GM18858 (cell line): ENCODE measurements at regions not wholly inside any gene's neighbourhood (a gene's known extent, or its start where the extent isn't known, plus 50 kb on each side); places are given as distances from the start of the nearest gene placed in this dataset.

Experiments used
- ATAC-seq: cut with Tn5 transposase; IDR thresholded peaks from one replicate; pipeline ENCODE4 v1.9.1; 2021; ENCODE audit not compliant: unreplicated experiment

DNA sequence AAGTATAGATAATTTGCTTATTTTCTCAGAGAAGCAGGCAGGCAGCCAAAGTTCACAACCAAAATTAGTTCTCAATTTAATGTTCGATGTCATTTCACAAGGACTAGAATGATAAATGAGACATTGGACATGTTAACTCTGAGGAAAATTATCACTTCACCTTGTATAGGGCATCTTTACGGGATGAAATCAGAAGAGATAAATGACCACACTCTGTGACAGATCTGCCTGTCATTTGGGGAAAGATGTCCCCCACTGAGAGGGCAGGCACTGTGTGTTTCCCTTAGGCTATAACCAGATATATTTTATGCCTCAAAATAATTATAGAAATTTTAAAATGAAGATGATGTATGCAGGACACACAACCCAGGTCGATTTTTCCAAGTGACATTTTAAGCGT lies 642.9 kb downstream of the BRINP3 start:
- ATAC-seq: no peak

DNA sequence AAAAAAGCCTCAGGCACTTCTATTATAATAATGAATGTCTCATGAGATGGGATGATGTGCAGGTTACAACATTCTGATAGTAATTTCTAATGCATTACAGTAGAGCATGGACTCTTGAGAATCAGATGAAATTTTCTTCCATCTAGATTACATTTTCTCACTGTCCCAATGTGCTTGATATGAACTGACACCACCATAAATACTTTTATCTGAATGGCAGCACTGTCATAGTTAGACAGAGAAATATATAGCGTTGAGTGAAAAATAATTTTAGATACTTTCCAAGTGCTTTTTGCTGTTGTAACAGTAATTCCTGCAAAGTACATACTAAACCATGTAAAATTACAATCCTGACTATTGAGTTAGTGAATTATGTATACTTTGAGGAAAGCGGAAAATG lies 630.1 kb downstream of the BRINP3 start:
- no peak for ATAC-seq

DNA sequence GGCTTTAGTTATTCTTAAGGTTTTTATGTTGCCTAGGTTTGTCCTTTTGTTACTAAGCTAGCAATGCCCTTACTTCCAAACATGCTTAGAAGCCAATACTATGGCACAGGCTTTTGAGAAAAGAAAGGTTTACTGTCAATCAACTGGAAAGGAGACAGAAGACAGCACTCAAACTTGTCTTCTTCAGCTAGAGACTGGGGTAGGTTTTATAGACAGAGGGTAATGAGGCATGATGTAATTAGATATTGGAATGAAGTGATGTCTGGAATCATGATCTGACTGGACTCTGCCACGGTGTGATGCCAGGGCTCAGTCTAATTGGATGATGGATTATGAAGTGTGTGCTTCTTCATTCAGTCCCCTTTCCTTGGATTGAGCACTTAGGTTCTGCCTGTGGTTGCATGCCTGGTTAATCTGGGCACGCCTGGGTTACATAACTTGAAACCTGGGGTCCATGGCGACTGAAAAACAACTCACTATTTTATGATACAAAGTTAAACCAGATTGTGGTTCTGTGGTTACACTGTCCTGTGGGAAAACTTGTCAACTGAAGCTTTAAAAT lies 625.8 kb downstream of the BRINP3 start:
- ATAC-seq: no peak

DNA sequence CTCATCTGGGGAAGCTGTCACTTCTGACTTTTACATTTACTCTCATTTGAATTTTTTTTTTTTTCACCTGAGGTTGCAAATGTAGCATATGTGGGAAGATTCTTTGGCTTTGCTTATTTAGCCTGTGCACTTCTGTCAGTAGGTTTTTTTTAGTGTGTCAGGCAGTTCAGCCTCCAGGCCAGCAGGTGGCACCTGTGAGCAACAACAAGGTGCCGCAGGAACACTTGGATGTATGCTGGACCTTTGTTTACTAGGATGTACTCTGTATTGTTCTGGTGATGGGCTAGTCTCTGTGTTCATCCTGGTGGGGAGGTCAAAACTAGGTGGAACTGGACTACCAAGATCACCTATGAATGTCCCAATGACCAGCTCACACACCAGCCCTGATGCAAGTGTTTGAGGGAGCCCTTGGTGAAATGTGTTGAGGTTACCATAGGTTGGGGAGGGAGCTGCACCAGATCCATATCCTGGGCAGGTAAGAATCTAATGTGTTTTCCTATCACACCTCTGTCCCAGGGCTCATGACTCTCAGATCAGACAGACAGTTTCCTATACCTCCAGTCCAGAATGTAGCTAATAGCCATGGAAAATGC lies 618.2 kb downstream of the BRINP3 start:
- ATAC-seq: peak; percentile 87

DNA sequence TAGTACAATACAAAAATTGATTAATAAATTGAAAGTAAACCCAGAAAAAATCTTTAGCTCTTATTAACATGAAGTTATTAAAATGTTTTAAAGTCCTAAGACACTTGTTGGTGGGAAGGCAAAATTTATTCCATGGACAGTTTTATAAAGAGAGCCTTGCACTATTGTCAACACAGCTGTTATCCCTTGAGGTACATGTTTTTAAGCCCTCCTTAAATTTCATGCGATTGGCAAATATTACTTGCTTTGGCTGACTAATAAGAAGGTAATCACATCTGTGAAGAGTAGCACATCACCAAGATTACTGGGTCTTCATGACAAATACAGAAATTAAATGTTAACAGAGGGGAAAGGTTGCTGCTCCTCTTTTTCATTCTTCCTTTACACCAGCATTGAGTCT lies 611.1 kb downstream of the BRINP3 start:
- no peak for ATAC-seq

DNA sequence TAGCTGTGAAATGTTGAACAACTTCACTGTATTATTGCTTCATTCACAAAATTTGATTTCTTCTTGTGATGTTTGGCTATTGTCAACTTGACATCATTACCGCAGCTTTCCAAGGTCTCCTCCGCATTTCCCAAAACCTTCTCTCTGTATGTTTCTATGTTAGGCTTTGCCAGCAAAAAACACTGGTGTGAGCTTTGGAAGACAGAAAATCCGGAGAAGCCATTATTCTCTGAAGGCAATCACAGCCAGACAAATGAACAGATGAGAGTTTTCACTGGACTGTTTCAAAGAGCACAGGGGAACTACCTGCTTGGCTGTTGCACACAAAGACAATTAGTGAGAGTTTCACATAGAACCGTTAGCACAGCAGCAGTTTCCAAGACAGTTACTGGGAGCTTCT lies 609.6 kb downstream of the BRINP3 start:
- no peak for ATAC-seq

DNA sequence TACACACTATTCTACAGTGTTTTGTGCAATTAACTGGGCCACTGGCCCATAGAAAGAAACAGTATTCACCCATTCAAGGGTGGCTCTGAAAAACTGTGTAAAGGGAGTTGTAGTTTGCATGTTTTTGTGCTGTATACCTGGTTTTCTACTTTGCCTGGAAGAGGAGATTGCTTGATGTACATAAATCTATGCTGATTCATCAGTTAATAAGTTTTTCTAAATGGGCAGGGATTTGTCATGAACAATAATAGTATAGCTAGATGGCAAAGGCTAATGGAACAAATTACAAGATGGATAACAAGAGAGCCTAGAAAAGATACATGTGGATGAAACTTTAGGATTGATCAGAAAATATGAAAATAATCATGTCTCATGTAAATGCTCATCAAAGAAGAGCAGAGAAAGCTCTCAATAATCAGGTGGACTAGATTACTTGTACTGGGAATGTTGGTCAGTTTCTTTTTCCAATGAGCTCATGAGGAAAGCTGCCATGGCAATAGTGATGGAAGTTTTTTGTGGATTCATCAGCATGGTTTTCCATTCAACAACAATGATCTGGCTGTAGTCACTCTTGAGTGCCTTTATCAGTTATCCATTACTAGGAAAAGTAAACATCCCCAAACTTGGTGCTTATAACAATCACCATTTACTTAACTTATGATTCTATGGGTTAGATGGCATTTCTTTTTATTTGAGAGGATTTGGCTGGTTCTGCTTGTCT lies 602.8 kb downstream of the BRINP3 start:
- ATAC-seq: no peak

DNA sequence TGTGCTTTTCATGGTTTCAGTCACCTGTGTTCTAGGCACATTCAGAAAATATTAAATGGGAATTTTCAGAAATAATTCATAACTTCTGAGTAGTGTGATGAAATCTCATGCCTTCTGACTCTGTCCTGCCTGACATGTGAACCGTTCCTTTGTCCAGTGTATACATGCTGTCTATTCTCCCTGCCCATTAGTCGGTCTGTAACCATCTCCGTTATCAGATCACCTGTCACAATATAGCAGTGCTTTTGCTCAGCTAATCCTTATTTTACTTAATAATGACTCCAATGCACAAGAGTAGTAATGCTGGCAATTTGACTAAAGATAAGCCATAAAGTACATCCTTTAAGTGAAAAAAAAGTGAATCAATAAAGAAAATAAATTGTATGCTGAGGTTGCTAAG lies 597.5 kb downstream of the BRINP3 start:
- ATAC-seq: no peak

DNA sequence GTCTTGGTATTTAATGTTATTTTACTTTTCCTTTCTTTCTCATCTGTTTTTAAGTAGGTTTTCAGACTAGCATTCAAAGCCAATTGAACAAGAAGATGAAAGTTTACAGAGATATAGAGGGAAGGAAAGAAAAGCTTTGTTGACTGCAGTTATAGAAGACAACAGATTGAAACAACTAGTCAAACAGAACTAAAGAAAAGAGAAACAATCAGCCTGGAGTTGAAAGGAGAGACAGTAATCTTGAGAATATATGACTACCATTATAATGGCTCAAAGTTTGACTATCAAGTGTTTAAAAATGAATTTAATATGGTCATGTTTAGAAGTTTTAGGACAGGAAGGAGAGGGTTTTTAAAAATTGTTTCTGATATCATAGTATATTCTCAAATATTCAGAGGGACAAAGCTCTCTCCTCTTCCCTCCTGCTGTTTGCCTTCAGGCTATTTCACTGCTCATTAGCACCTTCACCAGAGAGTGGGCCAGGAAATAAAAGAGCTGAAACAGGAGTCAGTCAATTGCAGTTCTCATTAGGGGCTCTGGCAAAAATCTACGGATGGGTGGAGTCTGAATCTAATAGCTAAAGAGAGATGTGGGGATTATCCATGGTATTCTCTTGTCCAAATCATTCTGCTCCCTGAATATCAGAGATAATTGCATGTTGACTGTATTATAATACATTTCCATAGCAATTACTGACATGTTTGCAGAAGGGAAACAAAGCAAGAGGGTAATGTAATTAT lies 577.8 kb downstream of the BRINP3 start:
- no peak for ATAC-seq

DNA sequence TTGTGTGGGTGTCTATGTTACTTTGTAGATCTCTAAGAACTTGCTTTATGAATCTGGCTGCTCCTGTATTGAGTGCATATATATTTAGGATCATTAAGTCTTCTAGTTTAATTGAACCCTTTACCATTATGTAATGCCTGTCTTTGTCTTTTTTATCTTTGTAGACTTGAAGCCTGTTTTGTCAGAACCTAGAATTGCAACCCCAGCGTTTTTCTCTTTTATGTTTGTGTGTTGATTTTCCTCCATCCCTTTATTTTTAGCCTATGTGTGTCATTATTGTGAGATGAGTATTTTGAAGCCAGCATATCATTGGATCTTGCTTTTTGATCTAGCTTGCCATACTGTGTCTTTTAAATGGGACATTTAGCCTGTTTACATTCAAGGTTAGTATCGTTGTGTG lies 573.2 kb downstream of the BRINP3 start:
- no peak for ATAC-seq

DNA sequence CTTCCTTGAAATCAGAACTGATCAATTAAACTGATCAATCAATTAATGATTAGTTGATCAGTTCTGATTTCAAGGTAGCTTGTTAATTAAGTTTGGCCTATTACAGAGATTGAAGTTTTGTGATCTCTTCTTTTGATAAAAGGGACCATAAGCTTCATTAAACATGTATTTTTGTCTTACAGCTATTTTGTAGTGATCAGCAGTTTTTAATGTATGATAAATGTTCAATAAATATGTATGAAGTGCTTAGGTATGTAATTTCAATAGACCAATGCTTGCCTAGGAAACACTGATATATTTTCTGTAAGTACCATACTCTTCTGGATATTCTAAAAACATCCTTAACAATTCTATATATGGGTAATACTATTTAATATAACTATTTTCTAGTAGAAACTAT lies 569.6 kb downstream of the BRINP3 start:
- no peak for ATAC-seq

DNA sequence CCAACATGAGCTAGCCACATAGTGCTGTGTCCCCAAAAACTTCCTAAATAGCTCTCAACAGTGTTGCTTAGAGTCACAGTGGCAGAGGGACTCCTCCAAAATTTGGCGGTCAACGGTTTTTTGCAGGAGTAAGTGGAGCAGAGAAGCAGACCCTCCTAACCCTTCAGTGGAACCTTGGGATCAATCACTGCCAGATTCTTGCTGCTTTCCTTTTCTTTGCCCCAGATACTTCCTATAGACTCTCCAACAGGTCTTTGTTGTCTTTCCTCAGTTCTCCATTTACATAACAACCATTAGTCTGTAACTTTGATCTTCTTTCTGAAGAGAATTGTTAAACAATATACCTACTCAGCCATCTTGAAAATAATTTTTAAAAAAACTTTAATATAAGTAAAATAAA lies 556.1 kb downstream of the BRINP3 start:
- no peak for ATAC-seq

DNA sequence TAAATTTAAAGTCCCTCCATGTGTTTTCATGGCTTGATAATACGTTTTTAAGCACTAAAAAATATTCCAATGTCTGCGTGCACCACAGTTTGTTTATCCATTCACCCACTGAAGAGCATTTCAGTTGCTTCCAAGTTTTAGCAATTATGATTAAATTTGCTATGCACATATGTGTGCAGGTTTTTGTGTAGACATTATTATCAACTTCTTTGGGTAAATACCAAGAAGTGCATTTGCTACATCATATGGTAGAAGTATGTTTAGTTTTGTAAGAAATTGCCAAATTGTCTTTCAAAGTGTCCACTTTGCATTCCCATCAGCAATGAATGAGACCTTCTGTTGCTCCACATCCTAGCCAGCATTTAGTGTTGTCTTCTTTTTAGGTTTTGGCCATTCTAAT lies 550.0 kb downstream of the BRINP3 start:
- ATAC-seq: no peak

DNA sequence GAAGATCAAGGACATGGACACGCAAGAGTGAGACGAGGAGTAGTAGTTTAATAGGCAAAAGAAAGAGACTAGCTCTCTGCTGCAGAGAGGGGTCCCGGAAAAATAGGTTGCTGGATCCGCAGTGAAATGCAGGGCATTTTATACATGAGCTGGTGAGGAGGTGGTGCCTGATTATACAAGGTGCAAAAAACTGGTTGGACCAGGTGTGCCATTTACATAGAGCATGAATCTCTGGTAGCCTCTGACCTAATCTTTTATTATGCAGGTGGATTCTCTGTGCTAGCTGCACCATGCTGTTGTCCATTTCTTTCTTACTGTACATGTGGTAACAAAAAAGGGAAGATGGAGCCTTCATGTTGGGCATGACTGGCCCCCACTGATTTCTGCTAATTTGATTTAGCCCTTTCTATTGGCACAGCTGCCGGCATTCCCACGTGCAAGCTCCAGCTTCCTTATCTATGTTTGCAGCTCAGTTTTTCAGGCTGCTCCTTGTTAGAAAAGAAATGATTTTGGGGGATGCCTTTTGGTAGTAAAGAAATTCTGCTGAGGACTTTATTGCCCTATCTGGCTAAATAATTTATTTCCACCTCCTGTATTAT lies 548.1 kb downstream of the BRINP3 start:
- ATAC-seq: no peak

DNA sequence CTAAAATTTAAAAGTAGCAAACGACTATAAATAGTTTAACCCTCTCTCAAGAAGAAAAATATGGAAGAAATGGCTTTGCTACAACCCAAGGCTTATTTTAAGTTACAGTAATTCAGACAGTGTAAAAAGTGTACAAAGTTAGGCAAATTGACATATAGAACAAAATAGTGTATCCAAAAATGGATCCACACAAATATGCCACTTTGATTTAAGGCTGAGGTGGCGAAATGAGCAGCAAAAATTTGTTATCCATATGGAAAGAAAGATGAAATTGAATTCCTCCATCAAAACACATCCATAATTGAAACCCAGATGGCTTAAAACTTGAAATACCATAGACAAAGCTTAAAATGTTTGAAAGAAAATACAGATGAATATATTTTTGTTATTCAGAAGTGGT lies 540.8 kb downstream of the BRINP3 start:
- no peak for ATAC-seq

DNA sequence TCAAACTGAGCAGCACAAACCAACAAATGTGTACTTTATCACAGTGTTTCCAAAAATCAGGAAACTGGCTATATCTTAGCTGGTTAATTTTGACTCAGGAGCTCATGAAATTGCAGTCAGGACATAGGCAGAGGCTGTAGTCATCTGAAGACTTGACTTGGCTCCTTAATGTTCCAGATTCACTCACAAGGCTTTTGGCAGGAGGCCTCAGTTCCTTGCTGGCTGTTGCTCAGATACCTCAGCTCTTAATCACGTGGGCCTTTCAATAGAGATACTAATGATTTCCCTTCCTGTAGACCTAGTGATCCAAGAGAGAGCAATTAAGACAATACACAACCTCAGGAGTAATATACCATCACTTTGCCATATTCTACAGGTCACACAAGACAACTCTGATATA lies 537.7 kb downstream of the BRINP3 start:
- no peak for ATAC-seq

DNA sequence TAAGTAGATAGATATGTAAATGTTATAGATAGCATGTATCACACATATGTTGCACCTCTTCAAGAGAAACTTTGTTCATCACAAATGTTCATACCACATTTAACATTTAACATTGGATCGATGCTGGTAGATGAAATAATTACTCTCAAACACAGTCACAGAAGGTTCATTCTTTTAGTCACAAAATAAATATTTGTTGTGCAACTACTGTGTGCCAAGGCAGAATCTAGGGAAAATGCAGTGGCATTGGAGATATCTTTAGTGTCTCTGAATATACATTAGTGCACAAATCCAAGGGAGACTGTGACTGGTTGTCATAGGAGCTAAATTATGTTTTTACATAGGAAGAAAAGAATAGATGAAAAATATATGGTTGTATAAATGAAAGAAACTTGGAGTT lies 535.7 kb downstream of the BRINP3 start:
- no peak for ATAC-seq

DNA sequence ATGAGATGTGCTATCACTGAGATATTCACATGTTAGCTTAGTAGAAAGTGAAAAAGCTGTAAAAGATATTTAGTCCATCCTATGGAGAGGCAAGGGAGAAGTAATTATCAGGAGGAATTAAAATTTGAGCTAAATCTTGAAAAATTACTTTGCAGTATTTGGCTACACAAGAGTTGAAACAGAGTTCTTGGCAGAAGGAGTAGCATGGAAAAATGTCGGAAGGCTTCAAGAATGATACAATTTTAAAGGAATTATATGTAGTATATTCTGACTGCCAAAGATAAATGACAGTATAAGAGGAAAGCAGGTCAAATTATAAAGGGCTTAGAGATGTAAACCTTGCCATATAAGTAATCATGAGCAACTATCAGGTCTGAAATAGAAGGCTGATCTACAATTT lies 518.9 kb downstream of the BRINP3 start:
- no peak for ATAC-seq

DNA sequence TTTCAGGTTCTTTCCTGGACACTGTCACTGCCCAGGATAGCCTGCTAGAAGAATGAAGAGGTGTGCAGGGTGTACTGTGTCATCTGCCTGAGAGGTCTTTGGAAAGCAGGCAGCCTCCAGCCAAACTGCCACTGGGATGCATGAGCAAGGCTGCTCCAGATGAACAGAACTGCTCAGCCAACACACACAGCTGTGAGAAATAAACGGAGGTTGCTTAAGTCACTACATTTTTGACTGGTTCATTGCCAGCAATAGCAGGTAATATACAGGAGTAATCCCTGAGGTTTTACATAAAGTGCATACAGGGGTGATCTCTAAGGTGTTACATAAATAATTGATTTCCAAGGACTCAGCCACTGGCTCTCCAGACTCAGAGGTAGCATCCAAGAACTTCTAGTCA lies 516.9 kb downstream of the BRINP3 start:
- no peak for ATAC-seq

DNA sequence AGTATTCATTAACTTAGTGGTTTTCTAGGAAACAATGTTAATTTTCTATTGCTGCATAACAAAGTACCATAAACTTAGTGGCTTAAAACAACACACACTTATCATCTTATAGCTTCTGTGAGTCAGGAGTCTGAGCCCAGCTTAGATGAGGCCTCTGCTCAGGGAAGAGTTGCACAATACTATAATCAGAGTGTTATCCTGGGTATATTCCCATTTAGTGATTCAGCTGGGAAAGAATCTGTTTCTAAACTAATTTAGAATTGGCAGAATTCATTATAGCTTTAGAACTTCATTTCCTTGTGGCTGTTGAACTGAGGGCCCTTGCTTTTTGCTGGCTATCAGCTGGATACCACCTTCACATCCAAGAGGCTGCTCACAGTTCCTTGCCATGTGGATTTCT lies 515.5 kb downstream of the BRINP3 start:
- ATAC-seq: no peak

DNA sequence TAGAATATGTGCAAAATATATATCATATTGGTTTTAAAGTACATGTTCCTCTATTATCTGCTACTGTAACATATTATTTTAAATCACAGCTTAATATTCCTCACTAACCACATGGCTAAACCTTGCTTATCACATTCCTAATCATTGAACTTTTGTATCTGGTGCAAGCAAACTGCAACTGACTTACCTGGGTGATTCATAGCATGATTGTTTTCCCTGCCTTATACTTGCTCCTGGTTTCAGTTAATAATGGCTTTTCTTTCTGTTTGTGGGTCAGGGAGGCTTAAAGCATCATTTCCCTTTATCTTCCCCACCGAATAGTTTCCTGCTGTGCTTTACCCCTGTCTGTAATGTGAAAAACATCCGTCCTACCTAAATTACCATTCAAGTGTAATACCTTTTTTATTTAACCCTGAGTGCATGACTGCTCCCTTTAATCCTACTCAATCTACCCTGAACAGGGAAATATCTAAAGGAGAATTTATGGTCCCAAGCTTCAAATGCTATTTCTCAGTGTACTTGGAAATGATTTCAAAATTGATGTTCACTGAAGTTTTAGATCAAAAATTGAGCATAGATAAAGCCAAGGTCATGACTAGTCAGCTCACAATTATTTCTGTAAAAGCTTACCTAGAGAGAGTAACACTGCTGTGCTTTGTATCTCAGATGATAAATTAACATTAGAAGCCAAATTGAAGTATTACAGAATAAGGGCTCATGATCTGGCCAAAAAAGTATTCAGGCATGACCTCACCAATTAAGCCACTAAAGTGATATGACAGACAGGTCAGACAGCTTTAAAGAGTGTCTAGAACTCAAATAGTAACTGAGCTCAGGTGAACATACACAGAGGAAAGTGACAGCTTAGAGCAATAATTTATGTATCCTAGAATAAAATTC lies 507.1 kb downstream of the BRINP3 start:
- ATAC-seq: no peak
